ENCODE measurements at regions not wholly inside any gene's neighbourhood (a gene's known extent, or its start where the extent isn't known, plus 50 kb on each side); places are given as distances from the start of the nearest gene placed in this dataset.

- no peak for TF ChIP-seq CTCF (IDR thresholded peaks at IDR 0.05; ENCODE audit: insufficient read depth, low read length, poor library complexity, severe bottlenecking)
- Histone ChIP-seq H3K27me3 (ENCODE audit: control insufficient read depth, insufficient read depth, low read length) (no peaks in the 10 kb centered on the region), H3K36me3 (ENCODE audit: control insufficient read depth, insufficient read depth, low read length) (no peaks in the 10 kb centered on the region), H3K4me3 (ENCODE audit: low read depth, low read length) (peak overlapping the region; percentile 94)
- DNase-seq (ENCODE audit: low read depth), result no peak
Measured at GRCh38 chr9:21558615-21559401, 76.7 kb upstream of the IFNE start.

- no peak for DNase-seq (ENCODE audit: low read depth)
- TF ChIP-seq CTCF (IDR thresholded peaks at IDR 0.05; ENCODE audit: insufficient read depth, low read length, poor library complexity, severe bottlenecking), result no peak
Measured at GRCh38 chr9:21559402-21560280, 77.5 kb upstream of the IFNE start.

GRCh38 chr9:21560281-21560745, 78.2 kb upstream of the IFNE start:
- Histone ChIP-seq H3K4me3 (ENCODE audit: low read depth, low read length) (peak overlapping the region; percentile 94), H3K27me3 (ENCODE audit: control insufficient read depth, insufficient read depth, low read length) (no peaks in the 10 kb centered on the region), H3K36me3 (ENCODE audit: control insufficient read depth, insufficient read depth, low read length) (no peaks in the 10 kb centered on the region)
- no peak for DNase-seq (ENCODE audit: low read depth)
- TF ChIP-seq CTCF (IDR thresholded peaks at IDR 0.05; ENCODE audit: insufficient read depth, low read length, poor library complexity, severe bottlenecking), result no peak

More at GRCh38 chr9:21559402-21560280, 77.5 kb upstream of the IFNE start:
- no peaks in the 10 kb centered on the region for H3K36me3 ChIP-seq (ENCODE audit: control insufficient read depth, insufficient read depth, low read length)
- H3K4me3 ChIP-seq (ENCODE audit: low read depth, low read length), result peak overlapping the region; percentile 94
- no peaks in the 10 kb centered on the region for H3K27me3 ChIP-seq (ENCODE audit: control insufficient read depth, insufficient read depth, low read length)

GRCh38 chr9:21561502-21561901, 79.4 kb upstream of the IFNE start:
- Histone ChIP-seq H3K27me3 (ENCODE audit: control insufficient read depth, insufficient read depth, low read length) (no peaks in the 10 kb centered on the region), H3K36me3 (ENCODE audit: control insufficient read depth, insufficient read depth, low read length) (no peaks in the 10 kb centered on the region), H3K4me3 (ENCODE audit: low read depth, low read length) (no peak overlapping the region)
- no peak for DNase-seq (ENCODE audit: low read depth)
- no peak for TF ChIP-seq CTCF (IDR thresholded peaks at IDR 0.05; ENCODE audit: insufficient read depth, low read length, poor library complexity, severe bottlenecking)

GRCh38 chr9:21564175-21564574, 82.1 kb upstream of the IFNE start:
- no peak for TF ChIP-seq CTCF (IDR thresholded peaks at IDR 0.05; ENCODE audit: insufficient read depth, low read length, poor library complexity, severe bottlenecking)

More at GRCh38 chr9:21564175-21564574, 82.1 kb upstream of the IFNE start:
- Histone ChIP-seq H3K27me3 (ENCODE audit: control insufficient read depth, insufficient read depth, low read length) (no peaks in the 10 kb centered on the region), H3K4me3 (ENCODE audit: low read depth, low read length) (no peak overlapping the region), H3K36me3 (ENCODE audit: control insufficient read depth, insufficient read depth, low read length) (no peaks in the 10 kb centered on the region)
- DNase-seq (ENCODE audit: low read depth), result no peak
